Kidney glomerular epithelial cell (primary cell): ENCODE measurements at regions not wholly inside any gene's neighbourhood (a gene's known extent, or its start where the extent isn't known, plus 50 kb on each side); places are given as distances from the start of the nearest gene placed in this dataset.
"Not testable (repeated sequence)": the region's sequence is repeated elsewhere in the genome, so short reads cannot be mapped to it uniquely, and the experiment has no call there.

Source experiments
- DNase-seq: peaks from one replicate; lab custom pipeline; 2025; lab: John Stamatoyannopoulos, UW

- DNase-seq, result no peak
Measured at GRCh38 chrX:118257781-118258180, 88.1 kb upstream of the WDR44 start.

- no peak for DNase-seq
Measured at GRCh38 chrX:118259213-118259612, 86.7 kb upstream of the WDR44 start.

- DNase-seq, result no peak
Measured at GRCh38 chrX:118261151-118261550, 84.8 kb upstream of the WDR44 start.

GRCh38 chrX:118271775-118272174 is 74.1 kb upstream of the WDR44 start:
- no peak for DNase-seq

GRCh38 chrX:118272242-118272641 is 73.7 kb upstream of the WDR44 start:
- no peak for DNase-seq

- peak; percentile 38 for DNase-seq
Measured at GRCh38 chrX:118286066-118286762, 59.7 kb upstream of the WDR44 start.

GRCh38 chrX:118295818-118296217 is 50.1 kb upstream of the WDR44 start:
- DNase-seq, result not testable (repeated sequence)
